Sigmoid colon (tissue), 6 donors: ENCODE measurements at regions not wholly inside any gene's neighbourhood (a gene's known extent, or its start where the extent isn't known, plus 50 kb on each side); places are given as distances from the start of the nearest gene placed in this dataset.
"Not testable (repeated sequence)": the region's sequence is repeated elsewhere in the genome, so short reads cannot be mapped to it uniquely, and the experiment has no call there.

ENCODE experiments used
- DNase-seq: peaks from one replicate; pipeline ENCODE4 v3.0.0-alpha.2; 2019
- H3K27ac ChIP-seq, 4 donors: fragments of 200-600 bp; sonication (generic); one replicate each; pipeline ENCODE4 v1.5.1; 2016 to 2019; ENCODE audit warnings: mild to moderate bottlenecking in 1 of 4
- H3K27me3 ChIP-seq, 3 donors: fragments of 200-600 bp; sonication (generic); one replicate each; pipeline ENCODE4 v1.5.1; 2019; ENCODE audit warnings: mild to moderate bottlenecking in 1 of 3
- H3K36me3 ChIP-seq, 4 donors: fragments of 200-600 bp; sonication (generic); one replicate each; pipeline ENCODE4 v1.5.1; 2016 to 2019
- H3K4me1 ChIP-seq, 4 donors: fragments of 200-600 bp; sonication (generic); one replicate each; pipeline ENCODE4 v1.5.1; 2017 to 2019
- H3K4me3 ChIP-seq, 4 donors: fragments of 200-600 bp; sonication (generic); one replicate each; pipeline ENCODE4 v1.5.1; 2017 to 2019; ENCODE audit warnings: mild to moderate bottlenecking in 2 of 4, moderate library complexity in 1 of 4
- H3K9me3 ChIP-seq, 4 donors: fragments of 200-600 bp in 3 of 4; sonication (generic) in 3 of 4; one replicate each; pipeline versions ENCODE4 v1.5.1 to v1.6.1; 2013 to 2019
- EP300 ChIP-seq, 4 donors: sonication (generic); formaldehyde crosslinking; IDR thresholded peaks; one replicate each; pipeline ENCODE4 v1.6.1; 2017; ENCODE audit warnings: antibody characterized with exemption in 4 of 4
- POLR2A ChIP-seq, 2 donors: fragments of 450-650 bp; IDR thresholded peaks; one replicate each; pipeline ENCODE4 v1.6.1; 2016; ENCODE audit warnings: antibody characterized with exemption in 2 of 2, mild to moderate bottlenecking in 2 of 2, moderate library complexity in 2 of 2
- POLR2AphosphoS5 ChIP-seq, 4 donors: sonication (generic); formaldehyde crosslinking; IDR thresholded peaks; one replicate each; pipeline ENCODE4 v1.6.1; 2017; ENCODE audit warnings: antibody characterized with exemption in 4 of 4
- WGBS, 2 donors: extraction: QIAGEN DNeasy Blood & Tissue Kit; methylation state at CpG; one replicate each; pipeline ENCODE4 v1.1.7; 2013; 5-methylcytosine and 5-hydroxymethylcytosine counted together
- intact Hi-C: fragments of 100-400 bp; cut with DNase I; formaldehyde crosslinking; loops from one replicate; pipeline ENCODE4 v1.15.1; 2023
- TF ChIP-seq, protein P1 (sequence below), 4 experiments: fragments of 450-650 bp in 3 of 4; fragments of 200-600 bp in 1 of 4; IDR thresholded peaks; one replicate each; pipeline ENCODE4 v1.5.1; 2016 to 2019; ENCODE audit warnings: antibody characterized with exemption in 4 of 4, mild to moderate bottlenecking in 3 of 4, moderate library complexity in 2 of 4
- donor health status: healthy with polysubstance abuse.
- donor health status: healthy.

DNA sequence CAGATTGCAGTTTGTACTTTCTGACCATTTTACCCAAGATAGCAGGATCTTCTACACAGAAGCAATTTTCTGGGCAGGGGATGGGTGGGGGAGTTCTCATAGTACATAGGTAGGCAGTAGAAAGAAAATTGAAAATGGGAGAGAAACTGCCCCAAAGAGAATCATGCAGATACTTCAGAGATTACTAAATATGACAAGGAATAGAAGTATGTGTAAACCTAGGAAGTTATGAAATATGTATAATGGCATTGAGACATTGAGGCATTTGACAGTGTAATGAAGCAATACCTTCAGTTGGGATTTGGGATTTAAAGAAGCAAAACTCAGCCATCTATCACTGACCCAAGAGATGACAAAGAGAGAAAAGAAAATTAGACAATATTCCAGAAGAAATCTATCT, 233.0 kb downstream of the PTN start:
- intact Hi-C loops, result no loop called here
- H3K27me3 ChIP-seq, result no peaks in the 10 kb centered on the region
- no peak overlapping the region for H3K27ac ChIP-seq
- H3K36me3 ChIP-seq, result no peaks in the 10 kb centered on the region
- H3K4me3 ChIP-seq, result no peak overlapping the region
- H3K4me1 ChIP-seq, result no peaks in the 10 kb centered on the region
- no peak for TF ChIP-seq EP300 (IDR thresholded peaks at IDR 0.05)
- TF ChIP-seq, protein P1, sequence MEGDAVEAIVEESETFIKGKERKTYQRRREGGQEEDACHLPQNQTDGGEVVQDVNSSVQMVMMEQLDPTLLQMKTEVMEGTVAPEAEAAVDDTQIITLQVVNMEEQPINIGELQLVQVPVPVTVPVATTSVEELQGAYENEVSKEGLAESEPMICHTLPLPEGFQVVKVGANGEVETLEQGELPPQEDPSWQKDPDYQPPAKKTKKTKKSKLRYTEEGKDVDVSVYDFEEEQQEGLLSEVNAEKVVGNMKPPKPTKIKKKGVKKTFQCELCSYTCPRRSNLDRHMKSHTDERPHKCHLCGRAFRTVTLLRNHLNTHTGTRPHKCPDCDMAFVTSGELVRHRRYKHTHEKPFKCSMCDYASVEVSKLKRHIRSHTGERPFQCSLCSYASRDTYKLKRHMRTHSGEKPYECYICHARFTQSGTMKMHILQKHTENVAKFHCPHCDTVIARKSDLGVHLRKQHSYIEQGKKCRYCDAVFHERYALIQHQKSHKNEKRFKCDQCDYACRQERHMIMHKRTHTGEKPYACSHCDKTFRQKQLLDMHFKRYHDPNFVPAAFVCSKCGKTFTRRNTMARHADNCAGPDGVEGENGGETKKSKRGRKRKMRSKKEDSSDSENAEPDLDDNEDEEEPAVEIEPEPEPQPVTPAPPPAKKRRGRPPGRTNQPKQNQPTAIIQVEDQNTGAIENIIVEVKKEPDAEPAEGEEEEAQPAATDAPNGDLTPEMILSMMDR (IDR thresholded peaks at IDR 0.05), result no peak
- TF ChIP-seq POLR2AphosphoS5 (IDR thresholded peaks at IDR 0.05), result no peak
- no peak for TF ChIP-seq POLR2A (IDR thresholded peaks at IDR 0.05)
- H3K9me3 ChIP-seq, result no peaks in the 10 kb centered on the region
- no peak for DNase-seq

DNA sequence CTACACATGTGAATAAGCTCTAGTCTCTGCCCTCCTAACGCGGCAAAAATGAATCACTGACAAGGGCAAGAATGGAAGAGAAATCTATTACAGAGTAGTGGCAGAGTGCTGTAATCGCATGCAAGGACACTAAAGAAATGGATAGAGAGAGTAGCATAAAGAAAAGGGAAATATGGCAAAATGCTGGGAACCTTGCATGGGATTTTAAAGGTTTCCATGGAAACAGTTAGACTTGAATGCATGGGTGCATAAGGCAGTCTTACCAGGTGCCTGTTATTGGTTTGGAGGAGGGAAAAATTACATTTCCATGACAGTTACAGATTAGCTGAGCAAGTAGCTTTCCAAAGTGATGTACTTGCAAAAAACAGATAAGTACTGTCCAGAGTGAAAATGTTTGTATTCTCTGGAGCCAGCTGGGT, 233.4 kb downstream of the PTN start:
- no peak overlapping the region for H3K4me3 ChIP-seq
- H3K36me3 ChIP-seq, result no peaks in the 10 kb centered on the region
- DNase-seq, result no peak
- H3K9me3 ChIP-seq, result no peaks in the 10 kb centered on the region
- no peak overlapping the region for H3K27ac ChIP-seq
- TF ChIP-seq EP300 (IDR thresholded peaks at IDR 0.05) (no peak), POLR2AphosphoS5 (IDR thresholded peaks at IDR 0.05) (no peak), POLR2A (IDR thresholded peaks at IDR 0.05) (no peak)
- TF ChIP-seq, protein P1 (IDR thresholded peaks at IDR 0.05), result no peak
- no peaks in the 10 kb centered on the region for H3K4me1 ChIP-seq
- 85 to 92% methylated on average over 3 of the region's 3 CpGs for WGBS, 2 donors
- no peaks in the 10 kb centered on the region for H3K27me3 ChIP-seq
- intact Hi-C loops, result no loop called here

DNA sequence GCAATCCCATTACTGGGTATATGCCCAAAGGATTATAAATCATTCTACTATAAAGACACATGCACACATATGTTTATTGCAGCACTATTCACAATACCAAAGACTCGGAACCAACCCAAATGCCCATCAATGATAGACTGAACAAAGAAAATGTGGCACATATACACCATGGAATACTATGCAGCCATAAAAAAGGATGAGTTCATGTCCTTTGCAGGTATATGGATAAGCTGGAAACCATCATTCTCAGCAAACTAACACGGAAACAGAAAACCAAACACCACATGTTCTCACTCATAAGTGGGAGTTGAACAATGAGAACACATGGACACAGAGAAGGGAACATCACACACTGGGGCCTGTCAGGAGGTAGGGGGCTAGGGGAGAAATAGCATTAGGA, 235.7 kb downstream of the PTN start:
- 84 to 86% methylated on average over 2 of the region's 2 CpGs for WGBS, 2 donors
- H3K27me3 ChIP-seq, DNase-seq, H3K36me3 ChIP-seq, H3K27ac ChIP-seq, H3K4me1 ChIP-seq, H3K4me3 ChIP-seq, intact Hi-C loops, H3K9me3 ChIP-seq: not testable (repeated sequence)

DNA sequence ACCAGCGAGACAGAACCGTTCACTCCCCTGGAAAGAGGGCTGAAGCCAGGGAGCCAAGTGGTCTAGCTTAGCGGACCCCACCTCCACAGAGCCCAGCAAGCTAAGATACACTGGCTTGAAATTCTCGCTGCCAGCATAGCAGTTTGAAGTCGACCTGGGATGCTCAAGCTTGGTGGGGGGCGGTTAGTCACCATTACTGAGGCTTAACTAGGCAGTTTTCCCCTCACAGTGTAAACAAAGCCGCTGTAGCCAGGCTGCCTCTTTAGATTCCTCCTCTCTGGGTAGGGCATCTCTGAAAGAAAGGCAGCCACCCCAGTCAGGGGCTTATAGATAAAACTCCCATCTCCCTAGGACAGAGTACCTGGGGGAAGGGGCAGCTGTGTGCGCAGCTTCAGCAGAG, 235.1 kb downstream of the CHRM2 start:
- not testable (repeated sequence) for H3K9me3 ChIP-seq, H3K4me3 ChIP-seq
- WGBS, 2 donors, result 76 to 78% methylated on average over 8 of the region's 8 CpGs

DNA sequence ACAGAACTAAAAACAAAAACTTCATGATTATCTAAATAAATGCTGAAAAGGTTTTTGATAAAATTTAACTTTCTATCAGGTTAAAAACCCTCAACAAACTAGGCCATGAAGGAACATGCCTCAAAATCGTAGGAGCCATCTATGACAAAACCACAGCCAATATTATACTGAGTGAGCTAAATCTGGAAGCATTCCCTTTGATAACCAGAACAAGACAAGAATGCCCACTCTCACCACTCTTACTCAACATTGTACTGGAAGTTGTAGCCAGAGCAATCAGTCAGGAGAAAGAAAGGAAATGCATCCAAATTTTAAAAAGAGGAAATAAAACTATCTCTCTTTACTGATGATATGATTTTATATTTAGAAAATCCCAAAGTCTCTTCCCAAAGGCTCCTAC, 228.7 kb downstream of the CHRM2 start:
- no peak for TF ChIP-seq EP300 (IDR thresholded peaks at IDR 0.05)
- no peak for TF ChIP-seq POLR2A (IDR thresholded peaks at IDR 0.05)
- TF ChIP-seq, protein P1 (IDR thresholded peaks at IDR 0.05), result no peak
- no peak for TF ChIP-seq POLR2AphosphoS5 (IDR thresholded peaks at IDR 0.05)
- 54 to 69% methylated on average over 1 of the region's 1 CpG for WGBS, 2 donors

More for the DNA sequence above, 235.1 kb downstream of the CHRM2 start:
- H3K36me3 ChIP-seq, H3K27me3 ChIP-seq, H3K4me1 ChIP-seq, DNase-seq, H3K27ac ChIP-seq, intact Hi-C loops: not testable (repeated sequence)

DNA sequence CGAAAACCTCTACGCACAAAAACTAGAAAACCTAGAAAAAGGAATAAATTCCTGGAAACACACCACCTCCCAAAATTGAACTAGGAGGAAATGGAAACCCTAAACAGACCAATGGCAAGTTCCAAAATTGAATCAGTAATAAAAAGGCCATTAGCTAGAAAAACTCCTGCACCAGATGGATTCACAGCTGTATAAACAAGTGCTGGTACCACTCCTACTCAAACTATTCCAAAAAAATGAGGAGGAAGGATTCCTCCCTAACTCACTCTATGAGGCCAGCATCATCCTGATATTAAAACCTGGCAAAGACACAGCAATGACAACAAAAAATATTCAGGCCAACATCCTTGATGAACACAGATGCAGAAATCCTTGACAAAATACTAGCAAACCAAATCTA, 228.2 kb downstream of the CHRM2 start:
- Histone ChIP-seq H3K36me3 (no peaks in the 10 kb centered on the region), H3K9me3 (no peaks in the 10 kb centered on the region), H3K27me3 (no peaks in the 10 kb centered on the region), H3K27ac (no peak overlapping the region), H3K4me1 (no peaks in the 10 kb centered on the region), H3K4me3 (no peak overlapping the region)
- 87 to 93% methylated on average over 2 of the region's 2 CpGs for WGBS, 2 donors
- DNase-seq, result no peak
- intact Hi-C loops, result no loop called here
- no peak for TF ChIP-seq POLR2AphosphoS5 (IDR thresholded peaks at IDR 0.05)
- no peak for TF ChIP-seq POLR2A (IDR thresholded peaks at IDR 0.05)
- no peak for TF ChIP-seq EP300 (IDR thresholded peaks at IDR 0.05)
- TF ChIP-seq, protein P1 (IDR thresholded peaks at IDR 0.05), result no peak

More for the DNA sequence above, 228.7 kb downstream of the CHRM2 start:
- intact Hi-C loops, result no loop called here
- Histone ChIP-seq H3K9me3 (no peaks in the 10 kb centered on the region), H3K27ac (no peak overlapping the region), H3K4me3 (no peak overlapping the region), H3K36me3 (no peaks in the 10 kb centered on the region), H3K27me3 (no peaks in the 10 kb centered on the region), H3K4me1 (no peaks in the 10 kb centered on the region)
- DNase-seq, result no peak
